ENCODE measurements at regions not wholly inside any gene's neighbourhood (a gene's known extent, or its start where the extent isn't known, plus 50 kb on each side); places are given as distances from the start of the nearest gene placed in this dataset.

DNA sequence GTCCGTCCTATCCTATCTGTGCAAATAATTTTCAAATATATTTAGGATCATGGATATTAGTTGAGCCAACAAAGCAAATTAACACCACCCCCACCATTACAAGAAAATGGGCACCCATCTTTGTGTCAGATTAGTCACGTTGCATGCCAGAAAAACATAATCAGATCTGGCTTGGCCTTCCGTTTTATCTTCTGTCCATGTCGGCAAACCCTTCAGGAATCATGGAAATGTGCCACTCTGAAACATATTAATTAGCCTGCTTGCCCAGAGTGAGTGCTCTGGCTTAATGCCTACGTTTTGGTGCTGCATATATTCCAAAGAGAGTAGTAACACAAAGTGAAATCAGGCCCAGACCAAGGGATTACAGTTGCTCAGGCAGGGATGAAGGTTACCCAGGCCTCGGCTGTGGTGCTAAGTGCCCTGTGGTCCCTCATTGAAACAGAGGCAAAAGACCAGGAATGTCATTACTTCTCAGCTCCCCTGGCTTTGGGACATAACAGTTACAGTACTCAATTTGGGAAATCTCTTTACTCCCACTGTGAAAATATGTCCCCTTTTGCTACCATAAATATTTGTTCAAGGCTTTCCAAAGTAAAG, 154.0 kb upstream of the LSM8 start:
- H3K4me1 ChIP-seq, result no peaks in the 10 kb centered on the region
- H3K27ac ChIP-seq, result no peak overlapping the region
- intact Hi-C loops (cut with DNase I), result no loop called here
- WGBS (ENCODE audit: insufficient coverage, low coverage, low lambda C conversion rate, missing lambda C conversion rate), result 36% methylated on average over 6 of the region's 6 CpGs
- H3K36me3 ChIP-seq, result no peaks in the 10 kb centered on the region
- no peak for TF ChIP-seq POLR2A (IDR thresholded peaks at IDR 0.05)
- TF ChIP-seq, protein P1, sequence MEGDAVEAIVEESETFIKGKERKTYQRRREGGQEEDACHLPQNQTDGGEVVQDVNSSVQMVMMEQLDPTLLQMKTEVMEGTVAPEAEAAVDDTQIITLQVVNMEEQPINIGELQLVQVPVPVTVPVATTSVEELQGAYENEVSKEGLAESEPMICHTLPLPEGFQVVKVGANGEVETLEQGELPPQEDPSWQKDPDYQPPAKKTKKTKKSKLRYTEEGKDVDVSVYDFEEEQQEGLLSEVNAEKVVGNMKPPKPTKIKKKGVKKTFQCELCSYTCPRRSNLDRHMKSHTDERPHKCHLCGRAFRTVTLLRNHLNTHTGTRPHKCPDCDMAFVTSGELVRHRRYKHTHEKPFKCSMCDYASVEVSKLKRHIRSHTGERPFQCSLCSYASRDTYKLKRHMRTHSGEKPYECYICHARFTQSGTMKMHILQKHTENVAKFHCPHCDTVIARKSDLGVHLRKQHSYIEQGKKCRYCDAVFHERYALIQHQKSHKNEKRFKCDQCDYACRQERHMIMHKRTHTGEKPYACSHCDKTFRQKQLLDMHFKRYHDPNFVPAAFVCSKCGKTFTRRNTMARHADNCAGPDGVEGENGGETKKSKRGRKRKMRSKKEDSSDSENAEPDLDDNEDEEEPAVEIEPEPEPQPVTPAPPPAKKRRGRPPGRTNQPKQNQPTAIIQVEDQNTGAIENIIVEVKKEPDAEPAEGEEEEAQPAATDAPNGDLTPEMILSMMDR (IDR thresholded peaks at IDR 0.05), result no peak
- no peaks in the 10 kb centered on the region for H3K9me3 ChIP-seq
- no peaks in the 10 kb centered on the region for H3K27me3 ChIP-seq
- no peak overlapping the region for H3K4me3 ChIP-seq
- DNase-seq (no peak), ATAC-seq (peak; percentile 45 to 71 (median 66))

DNA sequence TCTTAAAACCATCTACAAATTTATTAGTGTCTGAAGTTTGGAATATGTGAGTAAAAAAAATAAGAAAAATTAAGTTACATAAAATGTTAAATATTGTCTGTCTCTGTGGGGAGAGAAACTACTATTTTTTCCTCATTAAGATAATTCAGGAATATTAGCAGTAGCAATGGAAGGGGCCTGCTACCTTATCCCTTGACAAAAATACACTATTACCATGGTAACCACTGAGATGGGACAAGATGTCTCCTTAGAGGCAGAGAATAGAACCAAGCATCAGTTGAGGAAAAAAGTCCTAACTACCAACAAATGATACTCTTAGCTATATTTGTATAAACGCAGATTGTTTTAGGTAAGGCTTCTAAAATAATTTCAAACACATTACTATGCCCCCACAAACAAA, 150.7 kb upstream of the LSM8 start:
- intact Hi-C loops (cut with DNase I), result no loop called here
- DNase-seq (no peak), ATAC-seq (no peak)
- H3K36me3 ChIP-seq, result no peaks in the 10 kb centered on the region
- no peaks in the 10 kb centered on the region for H3K27me3 ChIP-seq
- TF ChIP-seq POLR2A (IDR thresholded peaks at IDR 0.05), result no peak
- TF ChIP-seq, protein P1 (IDR thresholded peaks at IDR 0.05), result no peak
- no peaks in the 10 kb centered on the region for H3K4me1 ChIP-seq
- H3K27ac ChIP-seq, result no peak overlapping the region
- WGBS (ENCODE audit: insufficient coverage, low coverage, low lambda C conversion rate, missing lambda C conversion rate), result 68% methylated on average over 1 of the region's 1 CpG
- no peak overlapping the region for H3K4me3 ChIP-seq
- H3K9me3 ChIP-seq, result no peaks in the 10 kb centered on the region

DNA sequence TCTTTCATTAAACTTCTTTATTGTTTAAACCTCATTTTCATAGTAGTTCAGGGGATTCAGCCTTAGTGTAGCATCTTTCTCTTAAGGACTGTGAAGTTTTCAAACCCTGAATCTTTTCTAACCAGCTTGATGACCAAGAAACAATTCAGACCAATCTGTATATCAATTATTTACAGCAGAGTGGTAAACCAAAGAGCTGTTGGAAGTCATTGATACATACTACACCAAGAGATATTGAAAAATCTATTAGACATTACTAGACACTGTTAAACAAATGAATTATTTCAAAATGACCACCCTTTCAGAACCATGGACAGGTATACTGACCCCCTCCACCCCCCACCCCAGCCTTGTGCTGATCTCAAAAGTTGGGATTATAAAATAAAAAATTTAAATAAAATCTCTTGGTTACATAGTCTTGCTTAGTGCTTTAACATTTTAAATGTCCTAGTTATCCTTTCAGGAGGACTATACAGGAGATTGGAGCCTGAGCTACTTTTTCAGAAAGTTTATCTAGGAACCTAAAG, 143.9 kb upstream of the LSM8 start:
- Histone ChIP-seq H3K9me3 (no peaks in the 10 kb centered on the region), H3K36me3 (no peaks in the 10 kb centered on the region), H3K4me3 (no peak overlapping the region), H3K4me1 (no peaks in the 10 kb centered on the region), H3K27me3 (no peaks in the 10 kb centered on the region), H3K27ac (no peak overlapping the region)
- intact Hi-C loops (cut with DNase I), result no loop called here
- TF ChIP-seq, protein P1 (IDR thresholded peaks at IDR 0.05), result no peak
- no peak for TF ChIP-seq POLR2A (IDR thresholded peaks at IDR 0.05)
- DNase-seq (no peak), ATAC-seq (no peak)

DNA sequence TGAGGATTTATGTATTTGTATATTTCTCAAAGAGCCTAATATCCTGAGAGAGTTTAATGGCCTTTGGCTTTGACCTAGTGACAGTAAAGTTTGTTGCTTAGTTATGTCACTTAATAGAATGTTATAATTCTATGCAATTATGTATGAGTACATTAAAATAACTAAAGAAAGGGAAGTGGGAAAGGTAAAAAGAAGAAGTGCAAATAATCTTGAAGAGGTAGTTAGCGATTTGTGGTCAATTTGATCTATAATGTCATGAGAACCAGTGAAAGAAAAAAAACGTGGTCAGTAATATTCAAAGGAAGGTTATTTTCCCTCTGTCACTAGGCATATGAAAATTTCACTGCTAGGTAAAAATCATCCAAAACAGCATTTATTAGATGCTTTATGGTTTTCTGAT, 143.4 kb upstream of the LSM8 start:
- Histone ChIP-seq H3K27me3 (no peaks in the 10 kb centered on the region), H3K4me1 (no peaks in the 10 kb centered on the region), H3K9me3 (no peaks in the 10 kb centered on the region), H3K27ac (no peak overlapping the region), H3K36me3 (no peaks in the 10 kb centered on the region), H3K4me3 (no peak overlapping the region)
- DNase-seq (no peak), ATAC-seq (no peak)
- intact Hi-C loops (cut with DNase I), result no loop called here
- TF ChIP-seq, protein P1 (IDR thresholded peaks at IDR 0.05), result no peak
- no peak for TF ChIP-seq POLR2A (IDR thresholded peaks at IDR 0.05)
- WGBS (ENCODE audit: insufficient coverage, low coverage, low lambda C conversion rate, missing lambda C conversion rate), result 54% methylated on average over 2 of the region's 2 CpGs
